Suprapubic skin (tissue), 4 donors: ENCODE measurements at regions not wholly inside any gene's neighbourhood (a gene's known extent, or its start where the extent isn't known, plus 50 kb on each side); places are given as distances from the start of the nearest gene placed in this dataset.

Experiments used
- DNase-seq, 2 donors: peaks; one replicate each; pipeline ENCODE4 v3.0.0-alpha.2; 2019; ENCODE audit warnings: low spot score in 2 of 2
- H3K27ac ChIP-seq: fragments of 200-600 bp; sonication (generic); one replicate; pipeline ENCODE4 v1.5.1; 2019
- H3K27me3 ChIP-seq: fragments of 200-600 bp; sonication (generic); one replicate; pipeline ENCODE4 v1.5.1; 2019
- H3K36me3 ChIP-seq: fragments of 200-600 bp; sonication (generic); one replicate; pipeline ENCODE4 v1.5.1; 2019
- H3K4me1 ChIP-seq: fragments of 200-600 bp; sonication (generic); one replicate; pipeline ENCODE4 v1.5.1; 2019
- H3K4me3 ChIP-seq: fragments of 200-600 bp; sonication (generic); one replicate; pipeline ENCODE4 v1.5.1; 2019; ENCODE audit warnings: mild to moderate bottlenecking
- H3K9me3 ChIP-seq: fragments of 200-600 bp; sonication (generic); one replicate; pipeline ENCODE4 v1.5.1; 2019
- CTCF ChIP-seq, 2 donors: fragments of 200-600 bp in 1 of 2; fragments of 450-650 bp in 1 of 2; sonication (generic) in 1 of 2; IDR thresholded peaks; one replicate each; pipeline ENCODE4 v1.5.1; 2016 to 2019; ENCODE audit warnings: antibody characterized with exemption in 2 of 2, mild to moderate bottlenecking in 1 of 2, moderate library complexity in 1 of 2
- EP300 ChIP-seq: sonication (generic); formaldehyde crosslinking; IDR thresholded peaks from one replicate; pipeline ENCODE4 v1.6.1; 2017; ENCODE audit warnings: antibody characterized with exemption
- POLR2A ChIP-seq, 2 donors: fragments of 450-650 bp; IDR thresholded peaks; one replicate each; pipeline ENCODE4 v1.6.1; 2017; ENCODE audit warnings: antibody characterized with exemption in 2 of 2, mild to moderate bottlenecking in 2 of 2, moderate library complexity in 2 of 2
- POLR2AphosphoS5 ChIP-seq, 3 donors: sonication (generic); formaldehyde crosslinking; IDR thresholded peaks; one replicate each; pipeline ENCODE4 v1.6.1; 2017; ENCODE audit warnings: antibody characterized with exemption in 3 of 3
- WGBS: methylation state at CpG from one replicate; pipeline ENCODE4 v1.1.5; 2018; 5-methylcytosine and 5-hydroxymethylcytosine counted together

- TF ChIP-seq CTCF (IDR thresholded peaks at IDR 0.05) (no peak), EP300 (no peak), POLR2A (IDR thresholded peaks at IDR 0.05) (no peak), POLR2AphosphoS5 (IDR thresholded peaks at IDR 0.05) (no peak)
- H3K9me3 ChIP-seq = no peaks in the 10 kb centered on the region
- DNase-seq = no peak
- 91% methylated on average over 1 of the region's 1 CpG for WGBS
- no peaks in the 10 kb centered on the region for H3K4me1 ChIP-seq
- H3K36me3 ChIP-seq = no peaks in the 10 kb centered on the region
- H3K27me3 ChIP-seq = no peaks in the 10 kb centered on the region
- no peak overlapping the region for H3K27ac ChIP-seq
- no peak overlapping the region for H3K4me3 ChIP-seq
Measured at GRCh38 chr1:79737193-79737592, 730.7 kb upstream of the ADGRL4 start.

GRCh38 chr1:79732950-79733349 lies 726.4 kb upstream of the ADGRL4 start:
- Histone ChIP-seq H3K36me3 (no peaks in the 10 kb centered on the region), H3K4me1 (no peaks in the 10 kb centered on the region), H3K9me3 (no peaks in the 10 kb centered on the region), H3K27ac (no peak overlapping the region), H3K27me3 (no peaks in the 10 kb centered on the region), H3K4me3 (no peak overlapping the region)
- no peak for DNase-seq
- TF ChIP-seq CTCF (IDR thresholded peaks at IDR 0.05) = no peak
- no peak for TF ChIP-seq EP300
- TF ChIP-seq POLR2AphosphoS5 (IDR thresholded peaks at IDR 0.05) = no peak
- no peak for TF ChIP-seq POLR2A (IDR thresholded peaks at IDR 0.05)

GRCh38 chr1:79726911-79727310 lies 720.4 kb upstream of the ADGRL4 start:
- no peak for DNase-seq
- Histone ChIP-seq H3K27me3 (no peaks in the 10 kb centered on the region), H3K4me3 (no peak overlapping the region), H3K36me3 (no peaks in the 10 kb centered on the region), H3K27ac (no peak overlapping the region), H3K9me3 (no peaks in the 10 kb centered on the region), H3K4me1 (no peaks in the 10 kb centered on the region)
- TF ChIP-seq CTCF (IDR thresholded peaks at IDR 0.05) = no peak
- no peak for TF ChIP-seq POLR2AphosphoS5 (IDR thresholded peaks at IDR 0.05)
- TF ChIP-seq EP300 = no peak
- TF ChIP-seq POLR2A (IDR thresholded peaks at IDR 0.05) = no peak
- 64% methylated on average over 2 of the region's 2 CpGs for WGBS

GRCh38 chr1:79726321-79726720 lies 719.8 kb upstream of the ADGRL4 start:
- no peaks in the 10 kb centered on the region for H3K36me3 ChIP-seq
- no peaks in the 10 kb centered on the region for H3K27me3 ChIP-seq
- H3K27ac ChIP-seq = no peak overlapping the region
- WGBS = 39% methylated on average over 2 of the region's 2 CpGs
- TF ChIP-seq POLR2AphosphoS5 (IDR thresholded peaks at IDR 0.05) (no peak), CTCF (IDR thresholded peaks at IDR 0.05) (no peak), EP300 (no peak), POLR2A (IDR thresholded peaks at IDR 0.05) (no peak)
- H3K4me3 ChIP-seq = no peak overlapping the region
- no peaks in the 10 kb centered on the region for H3K9me3 ChIP-seq
- no peak for DNase-seq
- no peaks in the 10 kb centered on the region for H3K4me1 ChIP-seq

- Histone ChIP-seq H3K9me3 (no peaks in the 10 kb centered on the region), H3K4me3 (no peak overlapping the region), H3K36me3 (no peaks in the 10 kb centered on the region), H3K27me3 (no peaks in the 10 kb centered on the region), H3K4me1 (no peaks in the 10 kb centered on the region), H3K27ac (no peak overlapping the region)
- TF ChIP-seq CTCF (IDR thresholded peaks at IDR 0.05) (no peak), POLR2AphosphoS5 (IDR thresholded peaks at IDR 0.05) (no peak), EP300 (no peak), POLR2A (IDR thresholded peaks at IDR 0.05) (no peak)
- DNase-seq = no peak
Measured at GRCh38 chr1:79716447-79716846, 709.9 kb upstream of the ADGRL4 start.
